Naive thymus-derived CD4-positive, alpha-beta T cell (primary cell): ENCODE measurements at regions not wholly inside any gene's neighbourhood (a gene's known extent, or its start where the extent isn't known, plus 50 kb on each side); places are given as distances from the start of the nearest gene placed in this dataset.

Experiments
- ATAC-seq: fragments of 150-1000 bp; cut with Tn5 transposase; 2 replicates; pipeline ENCODE4 v1.10.0; 2021; ENCODE audit warnings: mild to moderate bottlenecking, moderate library complexity
- CTCF ChIA-PET: fragments of 350-600 bp; sonication (Branson Sonifier 250); formaldehyde crosslinking; loops from one replicate; lab custom pipeline; 2021; ENCODE audit warnings: antibody characterized with exemption; lab: Charles Lee
- POLR2A ChIA-PET: fragments of 350-600 bp; sonication (Branson Sonifier 250); formaldehyde crosslinking; loops from one replicate; lab custom pipeline; 2021; ENCODE audit warnings: antibody characterized with exemption, inconsistent platforms; lab: Charles Lee
- DNase-seq, 9 donors: peaks; one replicate each; pipeline versions ENCODE4 v3.0.0 to v3.0.0-alpha.2; 2020 to 2022; ENCODE audit warnings: mixed read lengths in 1 of 9
- H3K27ac ChIP-seq: one replicate; pipeline ENCODE4 v1.7.0; 2013; ENCODE audit warnings: mild to moderate bottlenecking, low read depth, low read length, moderate library complexity
- H3K27me3 ChIP-seq, 2 donors: one replicate each; pipeline ENCODE4 v1.7.0; 2013; ENCODE audit warnings: low read length in 2 of 2, mild to moderate bottlenecking in 2 of 2, moderate library complexity in 2 of 2; ENCODE audit not compliant: control insufficient read depth in 2 of 2, insufficient read depth in 2 of 2
- H3K36me3 ChIP-seq, 3 experiments: 1 replicate in 2 of 3; 2 replicates in 1 of 3; pipeline ENCODE4 v1.7.0; 2013; ENCODE audit warnings: low read length in 3 of 3, mild to moderate bottlenecking in 3 of 3, moderate library complexity in 1 of 3; ENCODE audit not compliant: insufficient read depth in 3 of 3, control insufficient read depth in 2 of 3
- H3K4me1 ChIP-seq, 2 donors: one replicate each; pipeline ENCODE4 v1.7.0; 2013; ENCODE audit warnings: low read length in 2 of 2, mild to moderate bottlenecking in 2 of 2, moderate library complexity in 1 of 2; ENCODE audit not compliant: control insufficient read depth in 2 of 2, insufficient read depth in 2 of 2
- H3K4me3 ChIP-seq: 2 replicates; pipeline ENCODE4 v1.7.0; 2013; ENCODE audit warnings: mild to moderate bottlenecking, low read length
- H3K9me3 ChIP-seq, 3 experiments: 1 replicate in 2 of 3; 2 replicates in 1 of 3; pipeline ENCODE4 v1.7.0; 2013; ENCODE audit warnings: low read length in 3 of 3; ENCODE audit not compliant: control insufficient read depth in 2 of 3
- H3K27ac Mint-ChIP-seq, 9 donors: one replicate each; pipeline ENCODE4 v1.8.0; 2020 to 2022; ENCODE audit warnings: mixed read lengths in 9 of 9, mild to moderate bottlenecking in 8 of 9, moderate library complexity in 5 of 9, inconsistent platforms in 2 of 9
- H3K27me3 Mint-ChIP-seq, 5 donors: one replicate each; pipeline ENCODE4 v1.8.0; 2021 to 2022; ENCODE audit warnings: mixed read lengths in 5 of 5, mild to moderate bottlenecking in 1 of 5
- H3K36me3 Mint-ChIP-seq, 5 donors: one replicate each; pipeline ENCODE4 v1.8.0; 2020 to 2022; ENCODE audit warnings: mixed read lengths in 5 of 5, mild to moderate bottlenecking in 3 of 5, inconsistent platforms in 1 of 5
- H3K4me1 Mint-ChIP-seq, 7 donors: one replicate each; pipeline ENCODE4 v1.8.0; 2020 to 2022; ENCODE audit warnings: mixed read lengths in 7 of 7, mild to moderate bottlenecking in 3 of 7, inconsistent platforms in 1 of 7
- H3K4me3 Mint-ChIP-seq, 10 donors: one replicate each; pipeline ENCODE4 v1.8.0; 2020 to 2022; ENCODE audit warnings: mild to moderate bottlenecking in 10 of 10, mixed read lengths in 10 of 10, moderate library complexity in 6 of 10, inconsistent platforms in 2 of 10
- H3K9me3 Mint-ChIP-seq, 11 donors: one replicate each; pipeline ENCODE4 v1.8.0; 2020 to 2022; ENCODE audit warnings: mixed read lengths in 11 of 11, mild to moderate bottlenecking in 4 of 11, inconsistent platforms in 1 of 11, moderate library complexity in 1 of 11
- intact Hi-C, 2 donors: fragments of 100-400 bp; cut with micrococcal nuclease; formaldehyde crosslinking; loops; one replicate each; pipeline ENCODE4 v1.15.1; 2023

DNA sequence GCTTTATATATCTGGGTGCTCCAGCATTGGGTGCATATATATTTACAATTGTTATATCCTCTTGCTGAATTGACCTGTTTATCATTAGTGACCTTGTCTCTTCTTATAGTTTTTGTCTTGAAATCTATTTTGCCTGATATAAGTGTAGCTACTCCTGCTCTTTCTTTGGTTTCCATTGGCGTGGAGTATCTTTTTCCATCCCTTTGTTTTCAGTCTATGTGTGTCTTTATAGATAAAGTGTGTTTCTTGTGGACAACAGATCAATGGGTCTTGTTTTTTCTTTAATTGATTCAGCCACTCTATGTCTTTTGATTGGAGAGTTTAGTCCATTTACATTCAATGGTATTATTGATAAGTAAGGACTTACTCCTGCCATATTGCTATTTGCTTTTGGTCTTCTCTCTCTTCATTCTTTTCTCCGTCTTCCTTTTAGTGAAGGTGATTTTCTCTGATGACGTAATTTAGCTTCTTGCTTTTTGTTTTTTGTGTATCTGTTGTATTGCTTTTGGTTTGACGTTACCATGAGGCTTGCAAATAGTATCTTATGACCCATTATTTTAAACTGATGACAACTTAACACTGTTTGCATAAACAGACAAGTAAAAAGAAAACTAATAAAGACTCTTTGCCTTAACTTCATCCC, 347.6 kb downstream of the TMEM121 start:
- Mint-ChIP-seq H3K36me3 (no peaks in the 10 kb centered on the region), H3K27ac (no peak overlapping the region), H3K27me3 (peaks cover 20 to 79% (median 34%) of the 10 kb centered on the region in 5 donors), H3K4me3 (no peak overlapping the region), H3K4me1 (no peaks in the 10 kb centered on the region), H3K9me3 (peaks cover 0 to 6% (median 0%) of the 10 kb centered on the region in 11 donors)
- Histone ChIP-seq H3K4me3 (no peak overlapping the region), H3K9me3 (no peaks in the 10 kb centered on the region), H3K4me1 (no peaks in the 10 kb centered on the region), H3K27ac (no peak overlapping the region), H3K36me3 (no peaks in the 10 kb centered on the region), H3K27me3 (no peaks in the 10 kb centered on the region)
- DNase-seq (no peak), ATAC-seq (no peak)
- ChIA-PET CTCF (no interaction called here), POLR2A (no interaction called here)
- intact Hi-C loops = no loop called here

DNA sequence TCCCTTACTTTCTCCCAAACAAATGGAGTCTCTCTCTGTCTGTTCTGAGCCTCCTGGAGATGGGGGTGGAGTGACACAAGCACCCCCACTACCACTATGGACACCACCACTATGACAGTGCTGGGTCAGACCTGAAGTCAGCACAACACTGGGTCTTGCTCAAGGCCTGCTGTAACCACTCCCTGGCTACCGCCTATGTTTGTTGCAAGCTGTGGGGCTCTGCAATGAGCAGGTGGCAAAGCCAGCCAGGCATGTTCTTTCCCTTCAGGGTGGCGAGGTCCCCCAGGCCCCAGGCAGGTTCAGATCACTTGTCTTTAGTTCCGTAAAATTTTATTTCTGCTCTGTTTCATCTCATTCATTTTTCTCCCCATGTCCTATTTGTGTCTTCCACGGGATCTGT, 349.8 kb downstream of the TMEM121 start:
- ATAC-seq = no peak

DNA sequence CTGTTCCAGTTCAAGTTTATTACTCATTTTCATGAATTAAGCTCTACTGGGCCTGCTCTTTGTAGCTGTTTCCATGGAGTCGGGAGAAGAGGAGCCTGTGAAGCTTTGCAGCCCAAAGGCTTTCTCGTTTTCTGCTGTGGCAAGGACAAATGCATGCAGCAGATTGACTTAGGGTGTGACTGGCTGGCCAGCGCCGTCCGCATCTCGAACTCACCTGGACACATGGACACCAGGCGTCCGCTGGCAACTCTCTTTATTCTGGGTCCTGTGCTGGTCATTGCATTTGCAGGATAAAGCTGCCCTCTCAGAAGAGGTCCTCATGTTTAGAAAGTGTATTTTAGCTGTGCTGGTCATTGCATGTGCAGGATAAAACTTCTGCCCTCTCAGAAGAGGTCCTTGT, 350.4 kb downstream of the TMEM121 start:
- Mint-ChIP-seq H3K27me3 (peaks cover 27 to 73% (median 35%) of the 10 kb centered on the region in 5 donors), H3K4me3 (no peak overlapping the region), H3K9me3 (peaks cover 0 to 6% (median 0%) of the 10 kb centered on the region in 11 donors), H3K27ac (no peak overlapping the region), H3K4me1 (peaks cover 0 to 4% (median 0%) of the 10 kb centered on the region in 7 donors), H3K36me3 (no peaks in the 10 kb centered on the region)
- H3K9me3 ChIP-seq = no peaks in the 10 kb centered on the region
- H3K36me3 ChIP-seq = no peaks in the 10 kb centered on the region
- H3K27ac ChIP-seq = no peak overlapping the region
- H3K4me1 ChIP-seq = no peaks in the 10 kb centered on the region
- CTCF ChIA-PET = no interaction called here
- DNase-seq (no peak), ATAC-seq (no peak)
- H3K4me3 ChIP-seq = no peak overlapping the region
- no peaks in the 10 kb centered on the region for H3K27me3 ChIP-seq
- POLR2A ChIA-PET = no interaction called here
- intact Hi-C loops = no loop called here

More for the DNA sequence above, 349.8 kb downstream of the TMEM121 start:
- intact Hi-C loops = no loop called here
- peaks cover 0 to 6% (median 0%) of the 10 kb centered on the region in 11 donors for H3K9me3 Mint-ChIP-seq
- Histone ChIP-seq H3K27me3 (no peaks in the 10 kb centered on the region), H3K27ac (no peak overlapping the region), H3K4me1 (no peaks in the 10 kb centered on the region), H3K4me3 (no peak overlapping the region), H3K36me3 (no peaks in the 10 kb centered on the region), H3K9me3 (no peaks in the 10 kb centered on the region)
- ChIA-PET CTCF (no interaction called here), POLR2A (interaction anchor here (0.6 kb wide), 1 partner anchor 954 kb away, joined by 4 read pairs; no protein-coding TSS in a partner anchor)
- H3K27me3 Mint-ChIP-seq = peaks cover 31 to 78% (median 34%) of the 10 kb centered on the region in 5 donors
- no peak overlapping the region for H3K27ac Mint-ChIP-seq
- no peak overlapping the region for H3K4me3 Mint-ChIP-seq
- peak in 1 of 9 donors; percentile 8 for DNase-seq
- H3K4me1 Mint-ChIP-seq = peaks cover 0 to 4% (median 0%) of the 10 kb centered on the region in 7 donors
- H3K36me3 Mint-ChIP-seq = no peaks in the 10 kb centered on the region

DNA sequence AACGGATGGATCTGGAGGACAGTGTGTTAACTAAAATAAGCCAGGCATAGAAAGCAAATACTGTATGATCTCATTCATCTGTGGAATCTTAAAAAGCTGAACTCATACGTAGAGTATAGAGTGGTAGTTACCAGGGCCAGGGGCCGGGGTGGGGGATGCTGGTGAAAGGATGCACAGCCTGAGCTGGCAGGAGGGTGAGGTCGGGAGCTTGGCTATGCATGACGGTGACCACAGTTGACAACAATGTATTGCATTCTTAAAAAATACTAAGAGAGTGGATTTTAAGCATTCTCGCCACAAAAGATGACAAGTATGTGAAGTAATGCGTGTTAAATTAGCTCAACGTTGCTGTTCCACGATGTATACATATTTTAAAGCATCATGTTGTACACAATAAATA, 351.3 kb downstream of the TMEM121 start:
- H3K27me3 ChIP-seq = no peaks in the 10 kb centered on the region
- POLR2A ChIA-PET = interaction anchor here (0.5 kb wide), 1 partner anchor 21 kb away, joined by 3 read pairs; no protein-coding TSS in a partner anchor
- H3K27ac Mint-ChIP-seq = no peak overlapping the region
- no peaks in the 10 kb centered on the region for H3K36me3 Mint-ChIP-seq
- ATAC-seq = no peak
- no peaks in the 10 kb centered on the region for H3K36me3 ChIP-seq
- peaks cover 0 to 4% (median 0%) of the 10 kb centered on the region in 7 donors for H3K4me1 Mint-ChIP-seq
- H3K9me3 ChIP-seq = no peaks in the 10 kb centered on the region
- CTCF ChIA-PET = no interaction called here
- no peak overlapping the region for H3K4me3 Mint-ChIP-seq
- H3K4me3 ChIP-seq = no peak overlapping the region
- peaks cover 28 to 65% (median 34%) of the 10 kb centered on the region in 5 donors for H3K27me3 Mint-ChIP-seq
- DNase-seq = no peak
- H3K4me1 ChIP-seq = no peaks in the 10 kb centered on the region
- intact Hi-C loops = no loop called here
- peaks cover 0 to 6% (median 0%) of the 10 kb centered on the region in 11 donors for H3K9me3 Mint-ChIP-seq
- no peak overlapping the region for H3K27ac ChIP-seq

DNA sequence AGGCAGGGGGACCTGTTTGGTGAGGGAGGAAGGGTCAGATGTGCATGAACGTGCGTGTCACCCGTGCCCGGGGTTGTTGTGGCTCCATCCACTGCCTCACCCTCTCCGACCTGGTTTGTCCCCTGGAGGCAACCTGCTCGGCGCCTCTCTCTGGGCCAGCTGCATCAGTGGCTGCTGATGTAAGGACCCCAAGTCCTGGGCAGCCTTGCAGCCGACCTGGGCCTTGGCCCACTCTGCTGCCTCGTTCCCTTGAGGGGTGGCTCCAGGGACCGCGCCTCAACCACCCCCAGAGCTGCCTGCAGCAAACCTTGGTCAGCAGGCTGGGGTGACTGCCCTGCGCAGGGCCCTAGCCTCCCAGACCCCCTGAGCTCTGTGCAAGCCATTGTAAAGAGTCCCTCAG, 351.7 kb downstream of the TMEM121 start:
- H3K9me3 Mint-ChIP-seq = peaks cover 0 to 6% (median 0%) of the 10 kb centered on the region in 11 donors
- POLR2A ChIA-PET = no interaction called here
- ATAC-seq (no peak), DNase-seq (peak in 1 of 9 donors; percentile 3)
- H3K27ac Mint-ChIP-seq = no peak overlapping the region
- H3K4me3 Mint-ChIP-seq = no peak overlapping the region
- Histone ChIP-seq H3K4me3 (no peak overlapping the region), H3K27me3 (no peaks in the 10 kb centered on the region), H3K4me1 (no peaks in the 10 kb centered on the region), H3K27ac (no peak overlapping the region), H3K9me3 (no peaks in the 10 kb centered on the region), H3K36me3 (no peaks in the 10 kb centered on the region)
- CTCF ChIA-PET = no interaction called here
- H3K27me3 Mint-ChIP-seq = peaks cover 32 to 60% (median 34%) of the 10 kb centered on the region in 5 donors
- H3K36me3 Mint-ChIP-seq = no peaks in the 10 kb centered on the region
- peaks cover 0 to 4% (median 0%) of the 10 kb centered on the region in 7 donors for H3K4me1 Mint-ChIP-seq
- intact Hi-C loops = no loop called here

GRCh38 chr14:105878554-105878953, 352.2 kb downstream of the TMEM121 start:
- no peaks in the 10 kb centered on the region for H3K4me1 ChIP-seq
- H3K27ac ChIP-seq = no peak overlapping the region
- DNase-seq = no peak
- H3K4me3 Mint-ChIP-seq = no peak overlapping the region
- H3K4me3 ChIP-seq = no peak overlapping the region
- H3K27me3 Mint-ChIP-seq = peaks cover 30 to 56% (median 34%) of the 10 kb centered on the region in 5 donors
- no peaks in the 10 kb centered on the region for H3K27me3 ChIP-seq
- H3K9me3 Mint-ChIP-seq = peaks cover 0 to 6% (median 0%) of the 10 kb centered on the region in 11 donors
- CTCF ChIA-PET = no interaction called here
- no peak overlapping the region for H3K27ac Mint-ChIP-seq
- peaks cover 0 to 4% (median 0%) of the 10 kb centered on the region in 7 donors for H3K4me1 Mint-ChIP-seq
- no peaks in the 10 kb centered on the region for H3K36me3 ChIP-seq
- H3K36me3 Mint-ChIP-seq = no peaks in the 10 kb centered on the region
- intact Hi-C loops = no loop called here
- no peak for ATAC-seq
- POLR2A ChIA-PET = no interaction called here
- H3K9me3 ChIP-seq = no peaks in the 10 kb centered on the region

DNA sequence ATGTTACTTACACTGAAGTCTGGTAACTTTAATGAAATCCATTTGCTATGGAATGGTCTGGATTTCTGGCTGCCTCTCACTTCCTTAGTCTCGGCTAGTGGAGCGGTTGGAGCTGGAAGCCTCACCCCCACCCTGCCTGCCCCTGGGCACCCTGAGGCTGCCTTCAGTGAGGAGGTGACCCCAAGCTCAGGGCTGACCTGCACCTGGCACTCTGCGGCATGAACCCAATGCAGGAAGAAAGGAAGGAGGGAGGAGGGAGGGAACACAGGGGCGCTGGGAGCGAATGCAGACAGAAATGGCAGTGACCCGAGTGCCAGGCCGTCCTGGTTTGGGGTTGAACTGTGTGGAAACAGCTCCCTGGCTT, 353.1 kb downstream of the TMEM121 start:
- ChIA-PET POLR2A (no interaction called here), CTCF (no interaction called here)
- Mint-ChIP-seq H3K9me3 (peaks cover 0 to 5% (median 0%) of the 10 kb centered on the region in 11 donors), H3K27ac (no peak overlapping the region), H3K4me3 (no peak overlapping the region), H3K4me1 (peaks cover 0 to 4% (median 0%) of the 10 kb centered on the region in 7 donors), H3K36me3 (no peaks in the 10 kb centered on the region), H3K27me3 (peaks cover 26 to 47% (median 30%) of the 10 kb centered on the region in 5 donors)
- H3K9me3 ChIP-seq = no peaks in the 10 kb centered on the region
- no peaks in the 10 kb centered on the region for H3K36me3 ChIP-seq
- DNase-seq = peak in 1 of 9 donors; percentile 7
- no peak overlapping the region for H3K4me3 ChIP-seq
- no peaks in the 10 kb centered on the region for H3K4me1 ChIP-seq
- H3K27ac ChIP-seq = no peak overlapping the region
- no peaks in the 10 kb centered on the region for H3K27me3 ChIP-seq
- peak; percentile 9 for ATAC-seq
- intact Hi-C loops = no loop called here
